HG03558 (cell line): ENCODE measurements at regions not wholly inside any gene's neighbourhood (a gene's known extent, or its start where the extent isn't known, plus 50 kb on each side); places are given as distances from the start of the nearest gene placed in this dataset.

Source experiments
- ATAC-seq: cut with Tn5 transposase; IDR thresholded peaks from one replicate; pipeline ENCODE4 v1.9.1; 2021; ENCODE audit warnings: moderate number of reproducible peaks; ENCODE audit not compliant: unreplicated experiment; ENCODE audit errors: extremely low read depth

DNA sequence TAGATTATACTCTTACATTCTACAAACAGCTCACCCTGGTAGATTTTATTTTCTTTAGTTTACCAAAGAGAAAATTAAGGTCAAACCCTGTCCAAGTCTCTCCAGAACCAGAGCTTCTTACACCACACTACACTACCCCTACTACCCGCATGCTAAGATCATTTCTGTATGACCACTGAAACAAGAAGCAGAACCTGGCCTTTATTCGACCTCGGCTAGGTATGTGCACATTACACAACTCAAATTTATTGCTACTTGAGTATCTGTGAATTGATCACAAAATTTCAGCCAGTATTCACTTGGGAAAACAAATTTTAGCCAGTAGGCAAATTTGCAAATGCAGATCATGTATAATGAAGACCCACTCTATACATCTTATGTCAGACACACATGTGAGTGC, 2437.0 kb downstream of the PCDH9 start:
- ATAC-seq = no peak

DNA sequence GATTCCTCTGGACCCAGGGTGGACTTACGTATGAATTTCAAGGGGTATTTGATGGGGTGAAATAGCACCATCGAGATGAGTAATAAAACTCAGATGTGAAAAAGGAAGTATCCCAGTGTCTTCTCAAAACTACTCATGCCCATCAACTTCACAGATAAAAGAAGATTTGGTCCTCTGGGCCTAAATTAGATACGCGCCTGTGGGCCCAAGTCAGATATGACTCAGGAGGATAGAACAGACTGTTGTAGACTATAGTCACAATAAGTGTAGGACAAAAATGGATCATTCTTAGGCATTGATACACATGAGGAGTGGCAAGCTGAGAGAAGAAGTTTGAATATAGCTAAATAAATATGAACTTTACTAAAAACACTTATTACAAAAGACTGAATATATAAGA, 2438.8 kb downstream of the PCDH9 start:
- no peak for ATAC-seq

DNA sequence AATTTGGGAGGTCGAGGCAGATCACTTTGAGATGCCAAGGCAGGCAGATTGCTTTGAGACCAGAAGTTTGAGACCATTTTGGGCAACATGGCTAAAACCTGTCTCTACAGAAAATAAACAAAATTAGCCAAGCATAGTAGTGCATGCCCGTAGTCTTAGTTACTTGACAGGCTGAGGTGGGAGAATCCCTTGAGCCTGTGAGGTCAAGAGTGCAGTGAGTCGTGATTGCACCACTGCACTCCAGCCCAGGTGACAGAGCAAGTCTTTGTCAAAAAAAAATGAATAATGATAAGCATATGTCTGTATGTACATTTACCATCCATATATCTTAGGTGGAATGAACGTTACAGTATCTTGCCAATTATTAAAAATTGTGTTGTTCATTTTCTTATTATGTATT, 2447.7 kb downstream of the PCDH9 start:
- no peak for ATAC-seq

DNA sequence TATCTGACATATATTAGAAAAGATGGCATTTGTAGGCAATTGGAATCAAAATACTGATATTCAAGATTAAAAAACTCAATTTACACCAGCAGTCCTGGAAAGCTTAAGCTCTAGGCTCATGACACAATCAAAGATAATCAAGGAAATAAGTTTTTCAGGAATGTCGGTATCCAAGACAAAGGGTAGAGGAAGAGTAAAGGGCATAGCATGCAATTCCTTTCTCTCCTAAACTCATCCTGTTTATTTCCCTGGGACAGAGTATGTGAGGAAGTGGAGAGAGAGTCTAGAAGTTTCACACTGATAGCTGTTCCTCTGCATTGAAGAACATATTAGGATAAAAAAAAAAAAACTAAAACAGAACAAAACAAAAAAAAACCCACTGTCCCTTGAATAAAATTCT, 2452.1 kb downstream of the PCDH9 start:
- ATAC-seq = no peak

DNA sequence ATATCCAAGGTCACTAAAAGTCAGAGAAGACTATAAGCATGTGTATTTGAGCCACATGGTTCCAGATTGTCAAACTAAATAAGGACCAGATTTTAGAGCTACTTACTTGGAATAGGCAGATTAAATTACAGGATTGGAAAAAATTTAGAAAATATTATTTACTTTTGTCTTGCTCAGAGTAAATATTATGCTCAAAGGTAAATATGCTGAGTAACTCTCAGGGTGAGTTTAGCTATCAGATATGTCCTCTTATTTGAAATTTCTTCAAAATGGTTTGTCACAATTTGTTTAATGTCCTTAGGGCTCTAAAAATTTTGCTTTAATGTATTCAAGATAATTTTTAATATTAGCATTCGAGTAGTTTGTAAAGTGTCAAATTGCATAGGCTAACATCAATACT, 2455.2 kb downstream of the PCDH9 start:
- ATAC-seq = no peak

DNA sequence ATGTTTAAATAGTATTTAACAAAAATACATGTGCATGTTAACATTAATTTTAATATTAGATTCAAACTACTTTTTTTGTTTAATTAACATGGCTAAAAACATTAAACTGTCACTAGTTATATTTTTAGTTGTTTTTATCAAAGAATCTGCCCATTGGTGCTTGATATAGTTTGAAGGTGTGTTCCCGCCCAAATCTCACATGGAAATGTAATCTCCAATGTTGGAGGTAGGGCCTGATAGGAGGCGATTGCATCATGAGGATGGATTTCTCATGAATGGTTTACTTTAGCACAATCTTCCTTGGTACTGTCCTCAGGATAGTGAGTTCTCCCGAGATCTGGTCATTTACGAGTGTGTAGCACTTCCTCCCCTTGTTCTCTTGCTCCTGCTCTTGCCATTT, 2459.4 kb downstream of the PCDH9 start:
- no peak for ATAC-seq

DNA sequence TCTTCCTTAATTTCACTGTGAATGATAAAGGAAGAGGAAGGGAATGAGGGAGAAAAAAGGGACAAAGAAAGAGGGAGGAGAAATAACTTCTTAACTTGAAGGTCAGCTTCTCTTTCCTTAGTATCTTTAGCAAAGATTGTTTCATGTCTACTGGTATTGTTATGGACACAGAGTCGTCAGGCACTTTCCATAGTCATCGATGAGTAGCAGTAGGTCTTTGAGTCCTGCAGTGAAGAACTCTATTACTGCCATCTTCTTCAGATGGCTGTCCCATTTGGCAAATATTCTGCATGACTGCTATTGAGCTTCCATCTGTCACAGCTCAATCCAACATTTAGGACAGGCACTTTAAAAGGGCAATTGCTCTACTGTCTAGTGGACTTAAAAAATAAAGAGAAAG, 2463.1 kb downstream of the PCDH9 start:
- ATAC-seq = no peak

DNA sequence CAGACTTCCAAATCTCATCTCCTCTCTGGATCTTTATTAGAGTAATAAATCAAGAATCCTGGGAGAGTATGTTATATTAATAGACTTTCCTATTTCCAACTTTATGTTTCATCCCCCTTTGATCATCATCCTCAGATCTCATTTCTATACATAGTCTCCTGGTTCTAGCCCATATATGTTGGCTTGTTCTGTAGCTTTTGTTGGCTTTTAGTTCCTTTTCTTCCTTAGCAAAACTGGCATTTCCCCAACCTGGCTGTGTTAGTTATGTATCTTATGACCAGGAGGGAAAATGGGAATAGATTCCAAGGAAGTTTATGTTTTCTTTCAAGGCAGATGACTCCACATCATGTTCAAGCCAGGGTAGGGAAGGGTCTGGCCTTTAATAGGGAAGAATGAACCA, 2464.5 kb downstream of the PCDH9 start:
- no peak for ATAC-seq

DNA sequence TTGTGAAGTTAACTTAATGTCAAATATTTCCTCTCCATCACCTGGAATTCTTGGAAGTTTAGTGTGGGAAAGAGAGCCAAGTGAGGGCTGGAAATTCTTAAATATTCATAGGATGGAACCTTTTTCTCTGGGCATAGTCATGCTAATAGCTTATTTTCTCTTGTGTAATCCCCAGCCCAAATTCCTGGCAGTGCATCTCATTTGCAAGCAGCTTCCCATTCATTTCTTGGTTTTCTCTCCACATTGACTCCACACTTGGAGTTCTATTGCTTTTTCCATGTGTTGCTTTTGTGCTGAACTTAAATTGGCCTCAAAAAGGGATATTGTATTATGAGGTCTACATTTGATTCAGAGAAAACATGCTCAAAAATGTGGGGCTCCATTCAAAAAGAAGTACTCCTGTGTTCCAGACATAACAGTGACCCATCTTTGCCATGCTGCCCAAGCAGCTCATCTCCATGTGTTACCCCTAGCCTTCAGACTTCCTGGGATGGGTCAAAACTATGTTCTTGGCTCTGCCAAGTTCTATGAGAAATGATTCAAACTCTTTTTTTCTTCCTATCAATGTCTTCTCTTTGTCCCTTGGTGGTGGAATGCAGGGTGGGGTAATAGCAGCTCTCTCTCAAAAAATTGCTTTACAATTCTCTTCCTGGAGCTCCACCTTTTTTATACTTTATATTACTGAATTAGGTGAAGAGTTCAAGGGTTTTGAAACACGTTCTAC, 2471.5 kb downstream of the PCDH9 start:
- ATAC-seq = no peak

DNA sequence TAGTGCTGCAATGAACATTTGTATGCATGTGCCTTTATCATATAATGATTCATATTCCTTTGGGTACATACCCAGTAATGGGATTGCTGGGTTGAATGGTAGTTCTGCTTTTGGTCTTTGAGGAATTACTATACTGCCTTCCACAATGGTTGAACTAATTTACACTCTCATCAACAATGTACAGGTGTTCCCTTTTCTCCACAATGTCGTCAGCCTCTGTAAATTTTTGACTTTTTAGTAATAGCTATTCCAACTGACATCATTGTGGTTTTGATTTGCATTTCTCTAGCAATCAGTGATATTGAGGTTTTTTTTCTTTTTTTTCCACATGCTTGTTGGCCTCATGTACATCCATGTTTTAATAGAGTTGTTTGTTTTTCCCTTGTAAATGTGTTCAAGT, 2473.5 kb downstream of the PCDH9 start:
- no peak for ATAC-seq

DNA sequence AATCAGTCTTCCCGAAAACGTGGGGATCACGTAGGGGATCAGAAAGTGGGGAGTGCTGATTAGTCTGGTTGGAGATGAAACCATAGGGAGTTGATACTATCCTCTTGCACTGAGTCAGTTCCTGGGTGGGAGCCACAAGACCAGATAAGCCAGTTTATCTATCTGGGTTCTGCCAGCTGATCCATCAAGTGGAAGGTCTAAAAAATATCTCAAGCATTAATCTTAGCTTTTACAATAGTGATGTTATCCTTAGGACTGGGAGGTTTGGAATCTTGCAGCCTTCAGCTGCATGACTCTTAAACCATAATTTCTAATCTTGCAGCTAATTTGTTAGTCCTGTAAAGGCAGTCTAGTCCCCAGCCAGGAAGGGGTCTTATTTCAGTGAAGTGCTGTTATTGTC, 2474.2 kb downstream of the PCDH9 start:
- ATAC-seq = no peak

DNA sequence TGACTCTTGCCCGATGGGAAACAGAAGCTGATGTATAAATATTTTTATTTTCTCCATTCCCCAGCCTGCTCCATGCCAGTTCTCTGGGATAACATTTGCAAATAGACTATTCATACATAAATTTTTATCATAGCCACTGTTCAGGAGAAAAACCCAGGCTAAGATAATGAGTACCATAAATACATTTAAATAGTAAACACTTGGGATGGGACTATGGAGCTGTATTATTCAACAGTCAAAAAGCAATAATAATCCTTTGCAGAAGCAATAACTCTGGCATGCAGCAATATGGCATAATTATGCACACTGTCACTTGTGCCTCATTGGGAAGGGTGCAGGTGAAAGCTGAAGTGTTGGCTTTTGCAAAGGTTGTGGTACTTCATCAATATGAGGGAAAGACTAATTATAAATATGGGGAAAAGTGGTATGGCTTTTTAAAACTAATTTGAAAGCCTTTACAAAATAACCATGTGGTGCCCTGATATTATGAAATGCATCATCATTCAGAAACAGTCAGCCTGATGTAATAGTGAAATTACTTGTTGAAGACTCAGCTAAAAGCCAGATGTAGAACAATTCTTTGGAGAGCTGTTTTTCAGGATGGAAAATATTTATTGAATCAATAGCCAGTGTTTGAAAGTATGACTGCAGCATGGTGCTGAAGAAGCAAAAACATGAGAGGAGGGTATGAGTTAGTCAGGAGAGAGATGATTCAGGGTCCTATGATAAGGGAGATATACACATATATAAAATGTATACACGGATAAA, 2476.7 kb downstream of the PCDH9 start:
- ATAC-seq = no peak

DNA sequence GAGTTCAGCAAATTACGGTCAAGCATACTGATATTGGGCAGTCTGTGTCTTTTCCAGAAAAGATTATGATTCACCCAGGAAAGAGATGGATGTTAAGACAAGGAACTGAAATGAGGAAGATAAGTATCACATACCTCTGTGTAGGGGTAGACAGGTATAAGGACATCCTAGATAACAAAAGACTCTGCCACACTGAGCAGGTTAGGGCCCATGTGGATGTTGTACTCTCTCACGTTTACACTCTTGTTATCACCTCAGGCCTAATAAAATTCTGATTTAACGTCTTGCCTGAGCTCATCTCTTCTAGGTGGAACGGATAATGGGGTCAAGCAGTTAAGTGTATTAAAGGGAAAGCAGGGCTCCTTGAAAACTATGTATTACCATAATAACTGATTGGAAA, 2480.8 kb downstream of the PCDH9 start:
- no peak for ATAC-seq

DNA sequence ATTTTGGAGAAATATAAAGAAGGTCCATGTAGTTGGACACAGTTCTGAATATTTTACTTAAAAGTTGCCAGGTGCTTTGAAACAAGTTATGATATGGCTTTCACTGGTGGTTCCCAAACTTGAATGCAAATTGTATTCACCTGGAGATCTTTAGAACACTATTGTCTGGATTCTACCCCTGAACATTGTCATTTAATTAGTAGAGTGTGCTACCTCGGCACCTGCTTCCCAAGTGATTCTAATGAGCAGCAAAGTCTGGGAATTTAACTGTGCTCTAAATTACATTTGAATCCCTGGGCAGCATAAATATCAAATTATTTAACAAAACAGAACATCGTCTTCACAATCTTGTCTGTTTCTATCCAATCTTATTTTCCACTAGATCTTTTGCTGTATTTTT, 2483.3 kb downstream of the PCDH9 start:
- ATAC-seq = no peak

DNA sequence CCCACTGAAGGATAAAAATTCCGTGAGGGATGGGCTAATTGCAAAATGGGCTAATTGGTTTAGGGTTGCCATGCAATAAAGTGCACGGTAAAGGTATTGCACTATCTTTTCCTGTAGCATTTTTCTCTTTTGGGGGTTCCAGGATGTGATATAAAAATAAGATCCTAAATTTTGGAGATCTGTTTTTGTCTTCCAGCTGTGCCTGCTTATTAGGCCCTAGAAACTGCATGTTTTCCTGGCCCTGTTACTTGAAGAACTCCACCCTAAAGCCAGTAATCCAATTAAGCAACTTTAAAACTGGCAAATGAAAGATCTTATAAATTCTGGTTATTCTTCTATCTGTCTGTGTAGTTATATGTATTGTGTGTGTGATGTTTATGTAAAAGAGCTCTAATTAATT, 2489.6 kb downstream of the PCDH9 start:
- ATAC-seq = no peak

DNA sequence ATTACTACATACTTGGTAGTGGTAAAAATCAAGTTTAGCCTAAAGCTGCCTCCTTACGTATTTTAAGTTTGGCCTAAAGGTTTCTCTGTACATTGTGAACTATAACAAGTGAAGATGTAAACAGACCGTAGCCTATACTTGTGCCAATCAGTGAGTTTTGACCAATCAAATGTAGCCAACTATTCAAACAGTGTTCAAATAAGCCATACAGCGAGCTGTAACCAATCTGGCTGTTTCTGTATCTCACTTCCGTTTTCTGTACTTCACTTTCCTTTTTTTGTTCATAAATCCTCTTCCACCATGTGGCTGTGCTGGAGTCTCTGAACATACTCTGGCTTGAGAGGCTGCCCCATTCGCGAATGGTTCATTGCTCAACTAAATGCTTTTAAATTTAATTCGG, 2504.6 kb downstream of the PCDH9 start:
- ATAC-seq = no peak

DNA sequence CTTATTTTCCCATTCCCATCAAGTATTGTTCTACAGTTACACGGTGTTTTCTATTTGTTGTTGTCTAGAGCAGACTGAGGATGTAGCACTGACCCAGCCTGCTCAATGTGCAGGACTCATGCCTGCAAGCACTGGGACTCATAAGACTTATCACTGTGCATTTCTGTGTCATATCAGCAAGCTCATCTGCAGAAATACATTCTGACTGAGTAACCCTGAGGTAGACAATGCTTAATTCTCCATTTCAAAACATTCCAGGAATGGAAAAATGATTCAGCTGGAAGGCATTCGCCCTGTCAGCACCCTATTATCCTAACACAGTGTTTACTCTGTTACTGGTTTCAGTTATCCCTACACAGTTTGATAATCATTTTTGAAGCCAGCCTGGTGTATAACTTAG, 2506.4 kb downstream of the PCDH9 start:
- ATAC-seq = no peak

DNA sequence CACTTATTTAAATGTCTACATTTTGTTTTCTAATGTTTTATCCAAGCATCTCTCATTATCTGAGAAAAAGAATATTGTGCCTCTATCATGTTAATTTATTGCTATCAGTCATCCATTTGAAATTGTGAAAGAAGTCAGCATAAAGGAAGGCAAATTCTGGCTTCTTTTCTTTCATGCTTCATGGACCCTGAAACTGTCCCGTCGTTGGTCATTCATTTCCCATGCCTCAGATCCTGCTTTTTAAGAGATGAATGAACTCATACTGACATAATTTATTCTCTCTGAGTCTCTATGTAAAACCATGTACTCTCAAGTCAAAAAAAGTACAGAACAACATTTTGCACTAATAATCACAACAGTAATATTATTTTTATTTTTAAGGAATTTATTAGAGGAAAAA, 2512.0 kb downstream of the PCDH9 start:
- no peak for ATAC-seq

DNA sequence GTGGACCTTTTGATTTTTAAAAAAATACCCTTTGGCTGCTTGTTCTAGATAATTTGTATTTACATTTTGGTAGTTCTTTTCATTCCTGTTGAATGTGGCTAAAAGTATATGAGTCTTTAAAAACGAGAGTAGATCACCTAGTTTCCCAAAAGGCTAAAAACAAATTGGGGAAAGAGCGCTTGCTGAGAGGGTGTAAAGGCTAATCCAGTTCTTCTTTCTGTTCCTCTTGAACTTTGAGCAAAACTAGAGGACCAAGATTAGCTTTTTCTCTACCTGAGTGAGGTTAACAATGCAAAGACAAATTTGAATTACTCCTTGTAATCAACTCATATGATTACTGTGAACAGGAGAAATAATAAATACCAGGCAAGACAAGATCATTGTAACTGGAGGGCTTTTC, 2513.2 kb downstream of the PCDH9 start:
- no peak for ATAC-seq

DNA sequence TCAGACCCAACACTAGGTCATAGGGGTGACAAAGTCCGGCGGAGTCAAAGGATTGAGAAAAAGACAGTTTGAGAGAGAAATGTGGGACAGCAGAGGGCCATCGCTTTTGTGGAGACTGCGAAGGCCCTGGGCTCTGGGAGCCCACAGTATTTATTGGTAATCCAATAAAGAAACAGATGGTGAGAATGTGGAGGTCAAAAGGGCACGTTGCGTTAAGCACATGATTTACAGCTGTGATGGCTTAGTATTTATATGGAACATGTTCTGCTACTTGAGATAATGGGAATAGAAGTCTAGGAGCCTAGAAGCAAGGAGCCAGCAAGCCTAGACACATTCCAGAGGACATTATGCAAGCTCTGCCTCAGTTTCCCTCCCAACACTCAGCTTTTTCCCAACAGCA, 2521.1 kb downstream of the PCDH9 start:
- no peak for ATAC-seq

DNA sequence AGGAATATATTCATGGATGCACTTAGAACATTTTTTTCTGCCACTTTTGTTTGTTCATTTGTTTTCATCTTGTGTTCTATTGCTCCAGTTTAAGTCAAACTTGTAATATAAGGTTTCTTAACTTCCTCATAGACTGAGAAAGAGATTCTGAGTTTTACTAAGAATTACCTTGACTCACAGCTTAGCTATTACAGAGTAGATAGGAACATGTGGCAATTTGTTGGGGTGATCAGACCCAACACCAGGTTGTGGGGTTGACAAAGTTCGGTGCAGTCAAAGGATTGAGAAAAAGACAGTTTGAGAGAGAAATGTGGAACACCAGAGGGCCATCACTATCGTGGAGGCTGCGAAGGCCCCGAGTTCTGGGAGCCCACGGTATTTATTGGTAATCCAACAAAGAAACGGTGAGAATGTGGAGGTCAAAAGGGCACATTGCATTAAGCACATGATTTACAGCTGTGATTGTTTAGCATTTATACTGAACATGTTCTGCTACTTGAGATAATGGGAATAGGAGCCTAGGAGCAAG, 2526.0 kb downstream of the PCDH9 start:
- no peak for ATAC-seq

DNA sequence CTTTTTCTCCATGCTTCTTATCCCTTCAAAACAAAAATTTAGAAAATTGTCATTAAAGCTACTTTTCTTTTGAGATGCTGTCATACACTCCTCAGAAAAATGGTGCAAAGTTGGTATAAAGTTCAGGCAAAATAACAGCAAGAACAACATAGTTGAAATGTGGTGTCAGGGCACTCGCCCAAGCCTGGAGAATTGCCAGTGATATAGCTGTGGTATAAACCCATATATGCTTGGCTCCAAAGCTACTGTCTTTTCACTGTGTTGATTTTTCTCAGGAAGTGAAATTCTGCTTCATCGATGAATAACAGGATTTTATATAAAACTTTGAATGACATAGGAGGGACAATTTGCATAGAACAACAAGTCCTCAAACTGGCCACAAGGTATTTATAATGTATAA, 2532.9 kb downstream of the PCDH9 start:
- no peak for ATAC-seq
